Endothelial cell of umbilical vein (primary cell): ENCODE measurements at regions not wholly inside any gene's neighbourhood (a gene's known extent, or its start where the extent isn't known, plus 50 kb on each side); places are given as distances from the start of the nearest gene placed in this dataset.

Experiments used
- BruUV-seq: library from RNA; stranded (reverse); fragments of 400-500 nt; replicated peaks from 2 replicates; lab custom pipeline; 2021; lab: Mats Ljungman, UMichigan
- CTCF ChIA-PET: fragments of 300-600, 350-600 bp; sonication (Branson Sonifier 250); formaldehyde crosslinking; loops from one replicate; lab custom pipeline; 2021; ENCODE audit warnings: antibody characterized with exemption, inconsistent platforms; lab: Charles Lee
- POLR2A ChIA-PET: fragments of 300-600, 350-600 bp; sonication (Branson Sonifier 250); formaldehyde crosslinking; loops from one replicate; lab custom pipeline; 2021; ENCODE audit warnings: antibody characterized with exemption, inconsistent platforms; lab: Charles Lee
- DNase-seq: peaks from one replicate; pipeline ENCODE4 v3.0.0-alpha.2; 2011; ENCODE audit warnings: low read depth, low spot score
- FAIRE-seq: peaks from 2 replicates; lab custom pipeline; 2011; peaks lifted over from hg19 to GRCh38; lab: Jason Lieb, UNC
- H2AFZ ChIP-seq: 2 replicates; pipeline ENCODE4 v1.6.0; 2012; ENCODE audit warnings: low read depth, low read length, control low read depth, inconsistent platforms
- H3K27ac ChIP-seq: 2 replicates; pipeline ENCODE4 v1.5.1; 2011; ENCODE audit warnings: low read depth, mild to moderate bottlenecking, control low read depth, low read length, moderate library complexity; ENCODE audit not compliant: insufficient read depth
- H3K27me3 ChIP-seq, 2 experiments: 2 replicates each; pipeline versions ENCODE4 v1.6.0 to v1.6.1; 2011; ENCODE audit warnings: low read length in 2 of 2, mixed read lengths in 1 of 2; ENCODE audit not compliant: control insufficient read depth in 2 of 2, insufficient read depth in 2 of 2
- H3K36me3 ChIP-seq, 2 experiments: 2 replicates in 1 of 2; 3 replicates in 1 of 2; pipeline ENCODE4 v1.5.1; 2011; ENCODE audit warnings: low read length in 2 of 2, mild to moderate bottlenecking in 1 of 2, moderate library complexity in 1 of 2; ENCODE audit not compliant: control insufficient read depth in 2 of 2, insufficient read depth in 2 of 2; ENCODE audit errors: extremely low read depth in 1 of 2
- H3K4me1 ChIP-seq: 3 replicates; pipeline ENCODE4 v1.5.1; 2011; ENCODE audit warnings: mild to moderate bottlenecking, low read length; ENCODE audit not compliant: control insufficient read depth, insufficient read depth; ENCODE audit errors: extremely low read depth
- H3K4me2 ChIP-seq: 2 replicates; pipeline ENCODE4 v1.6.1; 2011; ENCODE audit warnings: low read length, control low read depth, mixed read lengths; ENCODE audit not compliant: insufficient read depth
- H3K4me3 ChIP-seq, 3 experiments: fragments of 200-600 bp in 1 of 3; sonication (generic), shearing (Covaris generic) in 1 of 3; replicated peaks in 1 of 3; 2 replicates each; pipeline ENCODE4 v1.5.1; 2011 to 2016; ENCODE audit warnings: control low read depth in 3 of 3, low read length in 3 of 3, mild to moderate bottlenecking in 2 of 3, inconsistent platforms in 1 of 3, low read depth in 1 of 3, moderate library complexity in 1 of 3; ENCODE audit not compliant: insufficient read depth in 1 of 3
- H3K79me2 ChIP-seq: 2 replicates; pipeline ENCODE4 v1.6.0; 2012; ENCODE audit warnings: low read length, inconsistent platforms; ENCODE audit not compliant: control insufficient read depth, insufficient read depth
- H3K9ac ChIP-seq: replicated peaks from 2 replicates; pipeline ENCODE3; 2011; ENCODE audit warnings: low read length, control low read depth; ENCODE audit not compliant: insufficient read depth; ENCODE audit errors: extremely low read depth
- H3K9me1 ChIP-seq: replicated peaks from 3 replicates; pipeline ENCODE4 v1.6.0; 2011; ENCODE audit warnings: mild to moderate bottlenecking, low read length; ENCODE audit not compliant: control insufficient read depth, insufficient read depth; ENCODE audit errors: extremely low read depth
- H3K9me3 ChIP-seq: replicated peaks from 2 replicates; pipeline ENCODE4 v1.5.1; 2012; ENCODE audit warnings: low read length, inconsistent platforms; ENCODE audit not compliant: control insufficient read depth, insufficient read depth
- H4K20me1 ChIP-seq: replicated peaks from 2 replicates; pipeline ENCODE3; 2011; ENCODE audit warnings: mild to moderate bottlenecking, low read length; ENCODE audit not compliant: control insufficient read depth, insufficient read depth; ENCODE audit errors: extremely low read depth
- CTCF ChIP-seq, 2 donors: IDR thresholded peaks; 1 replicate in 1 of 2; 2 replicates in 1 of 2; pipeline ENCODE4 v1.5.1; 2011; ENCODE audit warnings: low read length in 2 of 2, mild to moderate bottlenecking in 2 of 2, moderate library complexity in 2 of 2, control low read depth in 1 of 2, inconsistent platforms in 1 of 2, low read depth in 1 of 2; ENCODE audit not compliant: insufficient read depth in 1 of 2; ENCODE audit errors: extremely low read depth in 1 of 2
- EZH2 ChIP-seq: IDR thresholded peaks from 2 replicates; pipeline ENCODE4 v1.6.1; 2012; ENCODE audit warnings: borderline replicate concordance, low read depth, mild to moderate bottlenecking, moderate library complexity, low read length, inconsistent platforms; ENCODE audit not compliant: severe bottlenecking
- FOS ChIP-seq: IDR thresholded peaks from 2 replicates; pipeline ENCODE4 v1.6.1; 2011; ENCODE audit warnings: mild to moderate bottlenecking, low read length, moderate library complexity, borderline replicate concordance; ENCODE audit not compliant: insufficient read depth
- GATA2 ChIP-seq: IDR thresholded peaks from 2 replicates; pipeline ENCODE4 v1.7.0; 2011; ENCODE audit warnings: low read depth, mild to moderate bottlenecking, moderate library complexity, mixed read lengths, low read length; ENCODE audit not compliant: insufficient read length, insufficient read depth
- JUN ChIP-seq: IDR thresholded peaks from 2 replicates; pipeline ENCODE4 v1.6.1; 2011; ENCODE audit warnings: borderline replicate concordance, low read depth; ENCODE audit not compliant: insufficient read length, insufficient read depth
- MAX ChIP-seq: IDR thresholded peaks from 2 replicates; pipeline ENCODE4 v1.6.1; 2011; ENCODE audit not compliant: insufficient read depth, insufficient read length
- MYC ChIP-seq: IDR thresholded peaks from one replicate; pipeline ENCODE4 v1.6.1; 2011; ENCODE audit warnings: mild to moderate bottlenecking, low read depth, low read length
- POLR2A ChIP-seq: IDR thresholded peaks from 2 replicates; pipeline ENCODE4 v1.6.1; 2012; ENCODE audit warnings: low read depth, mild to moderate bottlenecking, control low read depth, low read length
- POLR2AphosphoS5 ChIP-seq: IDR thresholded peaks from 2 replicates; pipeline ENCODE4 v1.6.1; 2012; ENCODE audit warnings: low read depth, mild to moderate bottlenecking, control low read depth, low read length, moderate library complexity; ENCODE audit not compliant: insufficient read depth
- dilution Hi-C: fragments of 300-500 bp; cut with MboI; formaldehyde crosslinking; loops from one replicate; pipeline ENCODE4 v1.15.0; 2019; ENCODE audit warnings: low sequenced_read_pairs; ENCODE audit not compliant: extremely low pct_ligation_motif_present
- intact Hi-C: fragments of 100-400 bp; cut with micrococcal nuclease; formaldehyde crosslinking; loops from one replicate; pipeline ENCODE4 v1.10.0; 2022

GRCh38 chr3:20931834-20932233 is 745.8 kb upstream of the SGO1 start:
- intact Hi-C loops (loop anchor here (2.0 to 5.0 kb wide), 2 partner anchors 419 to 705 kb away; no protein-coding TSS in a partner anchor), dilution Hi-C loops (no loop called here)
- Histone ChIP-seq H3K4me2 (no peak overlapping the region), H2AFZ (no peak overlapping the region), H3K27ac (no peak overlapping the region), H3K4me3 (no peak overlapping the region), H3K9ac (no peak overlapping the region), H3K9me3 (no peaks in the 10 kb centered on the region), H3K9me1 (no peaks in the 10 kb centered on the region), H3K27me3 (no peaks in the 10 kb centered on the region), H3K79me2 (no peaks in the 10 kb centered on the region), H4K20me1 (no peaks in the 10 kb centered on the region), H3K36me3 (no peaks in the 10 kb centered on the region), H3K4me1 (no peaks in the 10 kb centered on the region)
- POLR2A ChIA-PET: no interaction called here
- TF ChIP-seq JUN (no peak), POLR2AphosphoS5 (no peak), GATA2 (no peak), CTCF (IDR thresholded peaks at IDR 0.05; ENCODE audit: extremely low read depth in 1 of 2, insufficient read depth in 1 of 2, low read depth in 1 of 2, low read length in 2 of 2) (no peak), EZH2 (no peak), POLR2A (no peak), MYC (no peak)
- FAIRE-seq (no peak), DNase-seq (no peak)
- CTCF ChIA-PET: no interaction called here
- BruUV-seq: no TSS peak

- no peak overlapping the region for H3K4me2 ChIP-seq
- ChIA-PET POLR2A (no interaction called here), CTCF (no interaction called here)
- TF ChIP-seq GATA2: no peak
- TF ChIP-seq FOS: no peak
- no peak for TF ChIP-seq CTCF (IDR thresholded peaks at IDR 0.05; ENCODE audit: extremely low read depth in 1 of 2, insufficient read depth in 1 of 2, low read depth in 1 of 2, low read length in 2 of 2)
- no peak for TF ChIP-seq JUN
- TF ChIP-seq EZH2: no peak
- TF ChIP-seq MYC: no peak
- no peak for TF ChIP-seq POLR2AphosphoS5
- no peak for TF ChIP-seq POLR2A
- TF ChIP-seq MAX: no peak
- H3K9ac ChIP-seq: no peak overlapping the region
- no peaks in the 10 kb centered on the region for H3K36me3 ChIP-seq
- DNase-seq (peak; percentile 5), FAIRE-seq (no peak)
- H3K4me1 ChIP-seq: no peaks in the 10 kb centered on the region
- H3K9me1 ChIP-seq: no peaks in the 10 kb centered on the region
- BruUV-seq: no TSS peak
- no peaks in the 10 kb centered on the region for H3K79me2 ChIP-seq
- no peak overlapping the region for H3K27ac ChIP-seq
- H3K9me3 ChIP-seq: no peaks in the 10 kb centered on the region
- no peak overlapping the region for H3K4me3 ChIP-seq
- no peak overlapping the region for H2AFZ ChIP-seq
- intact Hi-C loops: loop anchor here (1.0 to 5.0 kb wide), 3 partner anchors 417 to 703 kb away; no protein-coding TSS in a partner anchor
- dilution Hi-C loops: no loop called here
- H4K20me1 ChIP-seq: no peaks in the 10 kb centered on the region
- H3K27me3 ChIP-seq: no peaks in the 10 kb centered on the region
These were observed 744.0 kb upstream of the SGO1 start for GRCh38 chr3:20930034-20930433.
